Endothelial cell of umbilical vein (primary cell): ENCODE measurements at regions not wholly inside any gene's neighbourhood (a gene's known extent, or its start where the extent isn't known, plus 50 kb on each side); places are given as distances from the start of the nearest gene placed in this dataset.

Source experiments
- BruUV-seq: library from RNA; stranded (reverse); fragments of 400-500 nt; replicated peaks from 2 replicates; lab custom pipeline; 2021; lab: Mats Ljungman, UMichigan
- CTCF ChIA-PET: fragments of 300-600, 350-600 bp; sonication (Branson Sonifier 250); formaldehyde crosslinking; loops from one replicate; lab custom pipeline; 2021; ENCODE audit warnings: antibody characterized with exemption, inconsistent platforms; lab: Charles Lee
- POLR2A ChIA-PET: fragments of 300-600, 350-600 bp; sonication (Branson Sonifier 250); formaldehyde crosslinking; loops from one replicate; lab custom pipeline; 2021; ENCODE audit warnings: antibody characterized with exemption, inconsistent platforms; lab: Charles Lee
- DNase-seq: peaks from one replicate; pipeline ENCODE4 v3.0.0-alpha.2; 2011; ENCODE audit warnings: low read depth, low spot score
- FAIRE-seq: peaks from 2 replicates; lab custom pipeline; 2011; peaks lifted over from hg19 to GRCh38; lab: Jason Lieb, UNC
- H2AFZ ChIP-seq: 2 replicates; pipeline ENCODE4 v1.6.0; 2012; ENCODE audit warnings: low read depth, low read length, control low read depth, inconsistent platforms
- H3K27ac ChIP-seq: 2 replicates; pipeline ENCODE4 v1.5.1; 2011; ENCODE audit warnings: low read depth, mild to moderate bottlenecking, control low read depth, low read length, moderate library complexity; ENCODE audit not compliant: insufficient read depth
- H3K27me3 ChIP-seq, 2 experiments: 2 replicates each; pipeline versions ENCODE4 v1.6.0 to v1.6.1; 2011; ENCODE audit warnings: low read length in 2 of 2, mixed read lengths in 1 of 2; ENCODE audit not compliant: control insufficient read depth in 2 of 2, insufficient read depth in 2 of 2
- H3K36me3 ChIP-seq, 2 experiments: 2 replicates in 1 of 2; 3 replicates in 1 of 2; pipeline ENCODE4 v1.5.1; 2011; ENCODE audit warnings: low read length in 2 of 2, mild to moderate bottlenecking in 1 of 2, moderate library complexity in 1 of 2; ENCODE audit not compliant: control insufficient read depth in 2 of 2, insufficient read depth in 2 of 2; ENCODE audit errors: extremely low read depth in 1 of 2
- H3K4me1 ChIP-seq: 3 replicates; pipeline ENCODE4 v1.5.1; 2011; ENCODE audit warnings: mild to moderate bottlenecking, low read length; ENCODE audit not compliant: control insufficient read depth, insufficient read depth; ENCODE audit errors: extremely low read depth
- H3K4me2 ChIP-seq: 2 replicates; pipeline ENCODE4 v1.6.1; 2011; ENCODE audit warnings: low read length, control low read depth, mixed read lengths; ENCODE audit not compliant: insufficient read depth
- H3K4me3 ChIP-seq, 3 experiments: fragments of 200-600 bp in 1 of 3; sonication (generic), shearing (Covaris generic) in 1 of 3; replicated peaks in 1 of 3; 2 replicates each; pipeline ENCODE4 v1.5.1; 2011 to 2016; ENCODE audit warnings: control low read depth in 3 of 3, low read length in 3 of 3, mild to moderate bottlenecking in 2 of 3, inconsistent platforms in 1 of 3, low read depth in 1 of 3, moderate library complexity in 1 of 3; ENCODE audit not compliant: insufficient read depth in 1 of 3
- H3K79me2 ChIP-seq: 2 replicates; pipeline ENCODE4 v1.6.0; 2012; ENCODE audit warnings: low read length, inconsistent platforms; ENCODE audit not compliant: control insufficient read depth, insufficient read depth
- H3K9ac ChIP-seq: replicated peaks from 2 replicates; pipeline ENCODE3; 2011; ENCODE audit warnings: low read length, control low read depth; ENCODE audit not compliant: insufficient read depth; ENCODE audit errors: extremely low read depth
- H3K9me1 ChIP-seq: replicated peaks from 3 replicates; pipeline ENCODE4 v1.6.0; 2011; ENCODE audit warnings: mild to moderate bottlenecking, low read length; ENCODE audit not compliant: control insufficient read depth, insufficient read depth; ENCODE audit errors: extremely low read depth
- H3K9me3 ChIP-seq: replicated peaks from 2 replicates; pipeline ENCODE4 v1.5.1; 2012; ENCODE audit warnings: low read length, inconsistent platforms; ENCODE audit not compliant: control insufficient read depth, insufficient read depth
- H4K20me1 ChIP-seq: replicated peaks from 2 replicates; pipeline ENCODE3; 2011; ENCODE audit warnings: mild to moderate bottlenecking, low read length; ENCODE audit not compliant: control insufficient read depth, insufficient read depth; ENCODE audit errors: extremely low read depth
- EZH2 ChIP-seq: IDR thresholded peaks from 2 replicates; pipeline ENCODE4 v1.6.1; 2012; ENCODE audit warnings: borderline replicate concordance, low read depth, mild to moderate bottlenecking, moderate library complexity, low read length, inconsistent platforms; ENCODE audit not compliant: severe bottlenecking
- FOS ChIP-seq: IDR thresholded peaks from 2 replicates; pipeline ENCODE4 v1.6.1; 2011; ENCODE audit warnings: mild to moderate bottlenecking, low read length, moderate library complexity, borderline replicate concordance; ENCODE audit not compliant: insufficient read depth
- GATA2 ChIP-seq: IDR thresholded peaks from 2 replicates; pipeline ENCODE4 v1.7.0; 2011; ENCODE audit warnings: low read depth, mild to moderate bottlenecking, moderate library complexity, mixed read lengths, low read length; ENCODE audit not compliant: insufficient read length, insufficient read depth
- JUN ChIP-seq: IDR thresholded peaks from 2 replicates; pipeline ENCODE4 v1.6.1; 2011; ENCODE audit warnings: borderline replicate concordance, low read depth; ENCODE audit not compliant: insufficient read length, insufficient read depth
- MYC ChIP-seq: IDR thresholded peaks from one replicate; pipeline ENCODE4 v1.6.1; 2011; ENCODE audit warnings: mild to moderate bottlenecking, low read depth, low read length
- POLR2A ChIP-seq: IDR thresholded peaks from 2 replicates; pipeline ENCODE4 v1.6.1; 2012; ENCODE audit warnings: low read depth, mild to moderate bottlenecking, control low read depth, low read length
- POLR2AphosphoS5 ChIP-seq: IDR thresholded peaks from 2 replicates; pipeline ENCODE4 v1.6.1; 2012; ENCODE audit warnings: low read depth, mild to moderate bottlenecking, control low read depth, low read length, moderate library complexity; ENCODE audit not compliant: insufficient read depth
- dilution Hi-C: fragments of 300-500 bp; cut with MboI; formaldehyde crosslinking; loops from one replicate; pipeline ENCODE4 v1.15.0; 2019; ENCODE audit warnings: low sequenced_read_pairs; ENCODE audit not compliant: extremely low pct_ligation_motif_present
- intact Hi-C: fragments of 100-400 bp; cut with micrococcal nuclease; formaldehyde crosslinking; loops from one replicate; pipeline ENCODE4 v1.10.0; 2022
- TF ChIP-seq, protein P1 (sequence below), 2 donors: IDR thresholded peaks; 1 replicate in 1 of 2; 2 replicates in 1 of 2; pipeline ENCODE4 v1.5.1; 2011; ENCODE audit warnings: low read length in 2 of 2, mild to moderate bottlenecking in 2 of 2, moderate library complexity in 2 of 2, control low read depth in 1 of 2, inconsistent platforms in 1 of 2, low read depth in 1 of 2; ENCODE audit not compliant: insufficient read depth in 1 of 2; ENCODE audit errors: extremely low read depth in 1 of 2
- TF ChIP-seq, protein P2 (sequence below): IDR thresholded peaks from 2 replicates; pipeline ENCODE4 v1.6.1; 2011; ENCODE audit not compliant: insufficient read depth, insufficient read length

DNA sequence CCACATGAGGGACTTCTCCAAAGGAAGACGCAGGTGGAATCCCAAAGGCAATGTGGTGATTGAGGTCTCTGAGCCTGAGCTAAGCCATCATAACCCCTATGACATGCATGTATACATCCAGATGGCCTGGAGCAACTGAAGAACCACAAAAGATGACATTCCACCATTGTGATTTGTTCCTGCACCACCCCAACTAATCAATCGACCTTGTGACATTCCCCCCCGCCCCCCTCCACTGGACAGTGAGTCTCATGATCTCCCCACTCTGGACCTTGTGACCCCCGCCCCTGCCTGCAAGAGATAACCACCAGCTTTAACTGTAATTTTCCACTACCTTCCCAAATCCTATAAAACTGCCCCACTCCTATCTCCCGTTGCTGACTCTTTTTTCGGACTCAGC, 87.9 kb downstream of the VCPKMT start:
- no peaks in the 10 kb centered on the region for H3K36me3 ChIP-seq
- no peak overlapping the region for H3K4me2 ChIP-seq
- H3K79me2 ChIP-seq: no peaks in the 10 kb centered on the region
- no peaks in the 10 kb centered on the region for H4K20me1 ChIP-seq
- no peak for TF ChIP-seq JUN
- no peak for TF ChIP-seq POLR2A
- TF ChIP-seq, protein P1, sequence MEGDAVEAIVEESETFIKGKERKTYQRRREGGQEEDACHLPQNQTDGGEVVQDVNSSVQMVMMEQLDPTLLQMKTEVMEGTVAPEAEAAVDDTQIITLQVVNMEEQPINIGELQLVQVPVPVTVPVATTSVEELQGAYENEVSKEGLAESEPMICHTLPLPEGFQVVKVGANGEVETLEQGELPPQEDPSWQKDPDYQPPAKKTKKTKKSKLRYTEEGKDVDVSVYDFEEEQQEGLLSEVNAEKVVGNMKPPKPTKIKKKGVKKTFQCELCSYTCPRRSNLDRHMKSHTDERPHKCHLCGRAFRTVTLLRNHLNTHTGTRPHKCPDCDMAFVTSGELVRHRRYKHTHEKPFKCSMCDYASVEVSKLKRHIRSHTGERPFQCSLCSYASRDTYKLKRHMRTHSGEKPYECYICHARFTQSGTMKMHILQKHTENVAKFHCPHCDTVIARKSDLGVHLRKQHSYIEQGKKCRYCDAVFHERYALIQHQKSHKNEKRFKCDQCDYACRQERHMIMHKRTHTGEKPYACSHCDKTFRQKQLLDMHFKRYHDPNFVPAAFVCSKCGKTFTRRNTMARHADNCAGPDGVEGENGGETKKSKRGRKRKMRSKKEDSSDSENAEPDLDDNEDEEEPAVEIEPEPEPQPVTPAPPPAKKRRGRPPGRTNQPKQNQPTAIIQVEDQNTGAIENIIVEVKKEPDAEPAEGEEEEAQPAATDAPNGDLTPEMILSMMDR (IDR thresholded peaks at IDR 0.05; ENCODE audit: extremely low read depth in 1 of 2, insufficient read depth in 1 of 2, low read depth in 1 of 2, low read length in 2 of 2): no peak
- no peak for TF ChIP-seq GATA2
- TF ChIP-seq EZH2: no peak
- TF ChIP-seq, protein P2, sequence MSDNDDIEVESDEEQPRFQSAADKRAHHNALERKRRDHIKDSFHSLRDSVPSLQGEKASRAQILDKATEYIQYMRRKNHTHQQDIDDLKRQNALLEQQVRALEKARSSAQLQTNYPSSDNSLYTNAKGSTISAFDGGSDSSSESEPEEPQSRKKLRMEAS: no peak
- TF ChIP-seq MYC: no peak
- TF ChIP-seq POLR2AphosphoS5: no peak
- no peak for TF ChIP-seq FOS
- no peak for FAIRE-seq
- H3K4me3 ChIP-seq: no peak overlapping the region
- no peaks in the 10 kb centered on the region for H3K4me1 ChIP-seq
- no TSS peak for BruUV-seq
- no peak for DNase-seq
- H3K9me1 ChIP-seq: no peaks in the 10 kb centered on the region
- H3K9ac ChIP-seq: no peak overlapping the region
- intact Hi-C loops: no loop called here
- dilution Hi-C loops: no loop called here
- no peak overlapping the region for H2AFZ ChIP-seq
- CTCF ChIA-PET: interaction anchor here (1.0 kb wide), 1 partner anchor 20 kb away, joined by 3 read pairs; no protein-coding TSS in a partner anchor
- POLR2A ChIA-PET: no interaction called here
- no peak overlapping the region for H3K27ac ChIP-seq
- H3K9me3 ChIP-seq: no peaks in the 10 kb centered on the region
- no peaks in the 10 kb centered on the region for H3K27me3 ChIP-seq
